HG03139 (cell line): ENCODE measurements at regions not wholly inside any gene's neighbourhood (a gene's known extent, or its start where the extent isn't known, plus 50 kb on each side); places are given as distances from the start of the nearest gene placed in this dataset.
A peak's percentile ranks its signal among the peaks of the same experiment; 100 is the strongest.
"Not testable (repeated sequence)": the region's sequence is repeated elsewhere in the genome, so short reads cannot be mapped to it uniquely, and the experiment has no call there.

Experiments used
- ATAC-seq: cut with Tn5 transposase; IDR thresholded peaks from one replicate; pipeline ENCODE4 v1.9.1; 2021; ENCODE audit not compliant: unreplicated experiment

DNA sequence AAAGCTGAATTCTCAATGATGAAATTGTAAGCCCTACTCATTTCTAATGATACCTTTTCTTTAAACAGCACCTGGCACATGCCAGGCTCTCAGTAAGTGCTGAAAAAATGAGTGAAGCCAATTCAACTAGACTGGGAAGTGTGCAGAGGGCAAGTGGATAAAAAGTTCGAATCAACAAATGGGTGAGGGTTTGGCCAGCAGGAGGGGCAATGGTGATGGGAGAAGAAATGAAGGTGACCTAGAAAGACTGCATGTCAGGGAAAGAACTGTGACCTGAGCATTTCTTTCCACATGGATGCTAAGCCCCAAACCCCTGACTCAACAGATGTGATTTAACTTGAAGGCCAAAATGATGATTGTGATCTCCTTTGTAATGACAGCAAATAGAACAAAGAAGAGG, 54.6 kb downstream of the DKK1 start:
- ATAC-seq, result no peak

DNA sequence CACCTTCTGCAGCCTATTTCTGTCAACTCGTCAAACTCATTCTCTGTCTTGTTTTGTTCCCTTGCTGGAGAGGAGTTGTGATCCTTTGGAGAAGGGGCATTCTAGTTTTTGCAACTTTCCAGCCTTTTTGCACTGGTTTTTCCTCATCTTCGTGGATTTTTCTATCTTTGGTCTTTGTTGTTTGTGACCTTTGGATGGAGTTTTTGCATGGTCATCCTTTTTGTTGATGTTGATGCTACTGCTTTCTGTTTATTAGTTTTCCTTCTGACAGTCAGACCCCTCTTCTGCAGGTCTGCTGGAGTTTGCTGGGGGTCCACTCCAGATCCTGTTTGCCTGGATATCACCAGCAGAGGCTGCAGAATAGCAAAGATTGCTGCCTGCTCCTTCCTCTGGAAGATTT, 60.1 kb downstream of the DKK1 start:
- ATAC-seq, result not testable (repeated sequence)

DNA sequence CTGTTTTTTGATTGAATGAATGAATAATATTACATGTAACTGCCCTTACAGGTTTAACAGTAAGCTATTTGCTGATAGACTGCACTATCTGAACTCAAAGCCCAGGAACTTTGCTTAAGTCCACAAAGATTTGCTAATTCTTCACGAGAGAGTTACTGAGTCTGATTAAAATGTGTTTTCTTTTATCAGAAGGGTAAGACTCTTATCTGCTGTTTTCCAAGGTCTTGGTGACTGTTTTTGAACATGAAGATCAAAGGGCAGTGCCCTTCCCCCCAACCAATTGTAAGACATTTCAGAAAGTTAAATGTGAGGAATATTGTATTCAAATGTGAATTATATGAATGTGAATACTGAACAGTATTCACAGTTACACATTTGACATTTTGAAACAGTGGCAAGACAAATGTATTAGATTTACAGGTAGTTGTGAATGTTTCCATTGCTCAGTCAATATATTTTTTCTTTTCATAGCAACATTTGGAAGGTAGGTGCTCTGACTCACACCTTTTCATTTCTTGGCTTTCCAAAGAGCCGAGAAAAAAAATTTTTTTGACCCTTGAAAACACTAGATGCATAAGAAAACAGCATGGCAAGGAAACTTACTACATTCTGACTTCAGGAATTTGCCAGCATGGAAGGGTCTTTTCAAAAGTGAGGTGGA, 62.7 kb downstream of the DKK1 start:
- ATAC-seq, result no peak

DNA sequence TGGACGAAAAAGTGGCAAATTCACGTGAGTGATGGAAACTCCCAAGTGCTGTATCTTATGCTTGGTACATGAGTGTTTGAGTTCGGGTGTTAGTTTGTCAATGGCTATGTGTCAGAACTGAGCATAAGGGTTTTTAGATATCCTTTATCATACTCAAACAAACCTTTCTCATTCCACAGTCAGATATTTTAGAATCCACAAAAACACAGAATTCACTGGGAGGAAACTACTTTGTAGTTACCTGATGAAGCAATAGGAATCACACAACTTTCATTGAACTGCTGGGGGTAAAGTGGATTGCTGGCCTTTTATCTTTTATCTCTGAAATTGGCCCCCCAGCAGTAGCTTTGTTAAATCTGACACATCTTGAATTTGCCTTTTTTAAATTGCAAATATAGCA, 64.0 kb downstream of the DKK1 start:
- ATAC-seq, result no peak

DNA sequence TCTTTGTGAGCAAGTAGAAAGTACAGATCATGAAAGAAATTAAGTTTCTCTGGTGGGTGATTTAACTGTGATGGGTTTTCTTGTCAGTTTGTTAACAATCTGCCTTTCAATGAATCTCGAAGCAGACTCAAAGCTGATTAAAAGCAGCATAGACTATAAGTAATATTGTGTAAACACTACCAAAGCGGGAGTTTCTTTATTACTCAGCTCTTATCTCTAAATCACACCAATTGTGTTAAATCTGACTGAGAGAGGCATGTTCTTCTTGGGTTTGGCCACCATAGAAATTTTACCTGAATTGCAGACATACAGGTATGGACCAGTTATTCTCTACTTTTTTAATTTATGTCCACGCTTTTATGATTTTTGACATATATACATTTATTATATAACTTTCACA, 65.2 kb downstream of the DKK1 start:
- ATAC-seq, result no peak

DNA sequence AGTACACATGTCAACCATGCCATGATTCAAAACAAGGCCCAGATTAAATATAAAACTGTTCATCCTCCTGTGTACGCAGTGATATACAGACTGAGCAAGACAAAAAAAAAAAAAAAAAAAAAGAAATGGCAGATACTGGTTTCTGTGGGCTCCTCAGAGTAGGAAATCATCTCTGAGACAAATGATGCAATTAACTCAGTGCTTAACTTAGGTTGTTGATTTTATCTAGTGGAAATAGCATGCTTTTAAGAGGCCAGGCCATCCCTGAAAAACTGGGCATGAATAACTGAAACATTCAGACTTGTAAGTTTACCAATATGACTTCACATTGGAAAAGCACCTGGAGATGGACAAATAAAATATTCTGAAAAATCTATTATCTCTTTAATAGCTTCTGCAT, 69.0 kb downstream of the DKK1 start:
- no peak for ATAC-seq

DNA sequence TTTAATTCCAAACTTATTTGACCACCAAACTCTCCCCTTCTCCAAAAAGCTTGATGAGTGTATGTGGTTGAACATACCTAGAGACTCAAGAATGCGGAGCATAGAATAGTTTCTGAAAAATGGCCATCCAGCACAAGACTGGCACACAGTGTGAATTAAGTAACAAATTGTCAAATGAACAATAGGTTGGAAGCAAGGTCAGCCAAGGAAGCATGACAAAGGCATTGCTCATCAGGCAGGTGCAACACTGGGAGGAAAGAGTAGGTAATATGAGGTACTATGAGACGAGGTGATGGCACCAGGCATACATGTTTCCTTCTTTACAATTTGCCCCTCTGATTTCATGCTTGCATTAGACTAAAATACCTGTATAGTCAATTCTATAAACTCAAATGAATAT, 73.7 kb downstream of the DKK1 start:
- ATAC-seq, result no peak

DNA sequence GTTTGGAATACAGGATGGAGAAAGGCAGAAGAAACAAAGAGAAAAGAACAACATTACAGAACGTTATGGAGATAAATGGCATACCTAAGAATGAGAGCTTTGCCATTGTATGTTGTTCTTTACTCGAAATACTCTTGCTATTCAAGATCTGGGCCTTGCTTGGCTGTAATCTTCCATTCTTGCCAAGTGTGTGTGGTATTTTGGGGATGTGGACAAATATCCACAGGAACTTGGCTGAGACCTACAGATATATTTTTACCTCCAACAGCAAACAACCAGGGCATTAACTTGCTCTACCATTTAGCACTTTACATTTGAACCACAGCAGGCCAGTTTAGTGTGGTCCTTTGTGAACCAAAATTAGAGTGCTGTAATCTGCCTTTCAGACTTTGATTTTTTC, 76.3 kb downstream of the DKK1 start:
- ATAC-seq, result no peak

DNA sequence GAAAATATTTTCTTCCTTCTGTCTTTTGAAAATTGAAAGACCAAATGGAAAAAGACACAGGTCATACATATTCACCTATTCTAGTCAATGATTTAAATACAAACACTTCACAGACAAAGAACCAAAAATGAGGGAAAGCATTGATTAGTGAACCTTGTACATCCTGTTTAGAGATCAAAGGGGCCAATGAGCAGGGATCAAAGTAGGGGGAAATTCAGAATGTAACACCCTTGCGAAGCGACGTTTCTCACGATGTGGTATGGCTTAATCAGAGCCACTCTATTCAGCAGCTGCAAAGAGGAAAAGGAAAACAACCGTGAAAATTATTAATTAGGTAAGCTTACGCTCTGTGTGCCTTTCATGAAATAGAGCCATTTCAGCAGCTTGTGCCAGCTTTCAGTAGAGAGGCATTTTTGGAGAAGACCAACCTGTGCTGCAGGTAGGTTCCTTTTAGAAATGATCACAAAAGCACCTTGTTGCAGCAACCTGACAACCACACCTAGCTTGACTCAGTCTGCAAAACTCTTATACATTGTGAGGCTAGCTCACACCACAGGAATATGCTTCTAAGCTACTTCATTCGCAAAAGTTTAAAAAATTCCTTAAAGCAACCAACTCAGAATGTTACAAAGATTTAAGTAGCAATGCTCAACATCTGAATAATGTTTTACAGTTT, 78.0 kb downstream of the DKK1 start:
- ATAC-seq, result no peak

DNA sequence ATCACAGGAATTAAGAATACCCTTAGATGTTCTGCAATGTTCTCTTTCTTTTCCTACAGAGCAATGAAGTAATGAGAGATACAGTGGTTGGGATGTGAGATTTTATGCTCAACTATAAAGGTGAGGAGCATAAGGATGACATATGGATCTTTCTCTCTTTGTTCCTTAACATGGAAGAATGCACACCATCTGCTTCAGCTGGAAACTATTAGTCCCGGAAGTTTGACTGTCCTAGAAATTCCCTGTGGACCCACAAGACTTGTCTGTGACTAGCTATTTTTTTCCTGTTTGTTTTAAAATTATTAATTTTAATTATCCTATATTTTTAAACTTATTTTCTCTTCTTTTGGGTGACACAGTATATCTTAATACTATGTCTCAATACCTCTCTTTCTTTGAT, 80.2 kb downstream of the DKK1 start:
- ATAC-seq, result no peak

DNA sequence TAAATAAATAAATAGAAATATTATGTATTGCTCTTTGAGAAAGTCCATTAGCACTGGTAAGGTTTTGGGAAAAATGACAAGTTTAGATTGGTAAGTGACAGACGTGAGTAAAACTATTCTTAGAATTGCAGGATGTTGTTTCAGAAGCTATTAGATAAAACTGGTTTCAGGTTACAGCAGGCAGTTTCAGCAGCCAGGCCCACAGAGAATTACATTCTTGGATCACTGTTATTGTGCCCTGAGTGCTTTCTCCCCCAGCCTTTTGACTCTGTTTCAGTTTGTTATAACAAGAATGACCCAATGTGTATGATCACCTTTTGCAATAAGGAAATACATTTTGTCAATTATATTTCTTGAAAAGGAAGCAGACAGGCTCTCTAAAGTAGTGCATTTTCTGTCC, 86.5 kb downstream of the DKK1 start:
- ATAC-seq, result no peak

DNA sequence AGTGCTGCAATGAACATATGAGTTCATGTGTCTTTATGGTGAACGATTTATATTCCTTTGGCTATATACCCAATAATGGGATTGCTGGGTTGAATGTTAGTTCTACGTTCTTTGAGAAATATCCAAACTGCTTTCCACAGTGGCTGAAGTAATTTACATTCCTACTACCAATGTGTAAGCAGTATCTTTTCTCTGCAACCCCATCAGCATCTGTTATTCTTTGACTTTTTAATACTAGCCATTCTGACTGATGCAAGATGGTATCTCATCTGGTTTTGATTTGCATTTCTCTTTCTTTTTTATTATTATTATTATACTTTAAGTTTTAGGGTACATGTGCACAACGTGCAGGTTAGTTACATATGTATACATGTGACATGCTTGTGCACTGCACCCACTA, 89.7 kb downstream of the DKK1 start:
- ATAC-seq, result not testable (repeated sequence)

DNA sequence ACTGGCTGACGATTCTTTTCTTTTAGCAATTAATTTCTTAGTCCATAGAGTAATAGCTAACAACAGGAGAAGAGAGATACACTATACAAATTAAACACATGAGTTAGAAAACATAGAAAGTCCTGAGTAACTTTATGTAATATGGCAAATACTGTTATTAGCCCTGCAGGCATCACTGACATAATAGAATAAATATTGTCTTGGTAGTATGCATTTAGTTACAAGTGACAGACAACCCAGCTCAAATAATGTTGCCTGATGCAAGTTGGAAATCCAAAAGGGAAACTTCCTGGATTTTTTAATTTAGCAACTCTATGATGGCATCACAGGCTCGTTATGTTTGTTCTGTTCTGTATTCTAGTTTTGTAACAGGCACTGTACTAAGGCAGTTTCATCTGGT, 95.1 kb downstream of the DKK1 start:
- no peak for ATAC-seq

DNA sequence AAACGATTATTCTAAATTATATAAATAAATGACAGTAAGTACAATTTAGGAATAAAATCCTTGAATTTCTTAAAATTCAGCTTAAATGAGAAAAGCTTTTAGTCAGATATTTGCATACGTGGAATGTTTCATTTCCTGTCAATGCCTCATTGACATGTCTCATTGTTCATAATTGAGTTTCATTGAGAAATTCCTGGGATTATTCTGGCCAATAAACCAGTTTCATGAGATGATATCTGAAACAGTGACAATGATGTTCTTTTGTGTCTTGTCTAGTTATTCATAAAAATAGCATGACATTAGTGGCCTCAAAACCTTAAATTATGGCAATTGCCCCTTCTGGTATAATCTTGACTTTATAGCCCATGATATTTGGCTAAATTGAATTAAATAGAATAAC, 95.8 kb downstream of the DKK1 start:
- no peak for ATAC-seq

DNA sequence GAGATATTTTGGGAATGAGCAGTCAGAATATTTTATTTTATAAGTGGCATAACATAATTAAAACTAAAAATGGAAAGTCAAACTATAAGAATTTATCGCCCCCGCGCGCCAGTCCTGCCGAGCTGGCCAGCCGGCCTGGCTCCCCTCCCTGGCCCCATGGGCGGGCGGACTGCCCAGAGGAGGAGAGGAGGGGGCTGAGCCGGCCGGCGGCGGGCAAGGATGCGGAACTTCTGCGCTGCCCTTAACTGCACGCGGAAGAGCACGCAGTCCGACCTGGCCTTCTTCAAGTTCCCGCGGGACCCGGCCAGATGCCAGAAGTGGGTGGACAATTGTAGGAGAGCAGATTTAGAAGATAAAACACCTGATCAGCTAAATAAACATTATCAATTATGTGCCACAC, 96.8 kb downstream of the DKK1 start:
- no peak for ATAC-seq

DNA sequence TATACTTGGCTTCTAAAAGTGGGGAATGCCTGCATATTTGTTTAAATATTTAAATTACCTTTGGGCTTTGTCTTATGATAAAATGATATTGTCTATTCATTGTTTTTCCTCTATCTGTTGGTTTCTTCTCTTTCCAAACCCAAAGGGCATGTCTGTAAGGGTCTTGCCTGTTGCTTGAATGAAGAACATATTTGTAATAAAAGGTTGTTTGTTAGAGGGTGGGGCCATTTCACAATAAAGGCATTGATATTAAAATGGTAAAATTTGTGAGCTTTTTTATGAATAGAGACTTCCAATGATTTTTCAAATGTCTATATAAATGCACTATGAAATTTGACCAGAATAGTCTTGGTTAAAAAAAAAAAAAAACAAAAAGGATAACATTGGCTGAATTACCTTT, 105.2 kb downstream of the DKK1 start:
- ATAC-seq, result no peak

DNA sequence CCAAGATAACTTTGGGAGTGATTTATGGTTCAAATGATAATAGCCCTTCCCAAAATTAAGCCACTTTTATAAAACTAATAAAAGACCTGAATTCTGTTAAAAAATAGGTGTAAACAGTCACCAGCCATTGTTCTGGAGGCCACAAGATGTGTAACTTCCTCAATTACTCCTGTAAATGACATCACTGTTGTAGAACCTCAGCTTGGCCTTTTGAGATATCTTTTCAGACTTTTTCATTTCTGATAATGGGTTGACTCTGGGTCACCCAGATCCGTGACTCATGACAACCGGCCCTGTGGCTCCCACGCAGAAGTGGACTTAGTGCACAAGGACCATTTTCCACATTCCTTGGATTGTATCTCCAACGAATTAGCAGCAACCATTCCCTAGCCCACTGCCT, 106.6 kb downstream of the DKK1 start:
- ATAC-seq, result no peak

DNA sequence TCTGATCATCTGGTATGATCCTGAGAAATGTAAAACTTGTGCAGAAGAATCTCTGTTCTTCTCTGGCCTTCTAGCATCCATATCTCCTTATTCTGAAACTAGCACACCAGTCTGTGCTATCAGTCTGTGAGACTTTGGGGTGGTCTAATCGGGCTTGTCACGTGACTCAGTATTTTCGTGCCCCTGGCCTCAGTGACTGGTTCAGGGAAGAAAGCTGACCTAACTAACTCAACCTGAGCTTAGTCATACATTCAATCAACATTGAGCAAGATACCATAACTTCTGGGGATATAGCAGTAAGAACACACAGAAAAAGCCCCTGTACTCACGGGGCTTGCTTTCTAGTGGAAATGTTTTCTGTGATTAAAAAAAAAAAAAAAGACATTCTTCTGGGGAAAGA, 109.3 kb downstream of the DKK1 start:
- no peak for ATAC-seq

DNA sequence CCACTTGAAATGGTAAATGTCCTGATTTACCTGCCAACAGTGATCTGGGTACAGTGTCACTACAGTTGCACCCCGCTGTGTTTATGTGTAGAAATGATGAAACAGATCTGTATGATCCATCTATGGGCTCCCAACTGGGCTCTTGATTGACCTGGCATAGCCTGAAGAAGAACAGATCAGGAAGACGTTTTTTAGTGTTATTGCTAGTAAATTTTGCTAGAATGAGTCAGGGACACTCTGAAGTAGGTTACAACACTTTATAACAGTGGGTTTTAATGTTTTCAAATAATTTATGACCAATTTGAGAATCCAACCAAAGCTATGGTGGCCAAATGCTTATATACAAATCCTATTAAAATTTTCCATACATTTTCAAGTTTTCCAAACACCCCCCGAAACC, 110.3 kb downstream of the DKK1 start:
- no peak for ATAC-seq

DNA sequence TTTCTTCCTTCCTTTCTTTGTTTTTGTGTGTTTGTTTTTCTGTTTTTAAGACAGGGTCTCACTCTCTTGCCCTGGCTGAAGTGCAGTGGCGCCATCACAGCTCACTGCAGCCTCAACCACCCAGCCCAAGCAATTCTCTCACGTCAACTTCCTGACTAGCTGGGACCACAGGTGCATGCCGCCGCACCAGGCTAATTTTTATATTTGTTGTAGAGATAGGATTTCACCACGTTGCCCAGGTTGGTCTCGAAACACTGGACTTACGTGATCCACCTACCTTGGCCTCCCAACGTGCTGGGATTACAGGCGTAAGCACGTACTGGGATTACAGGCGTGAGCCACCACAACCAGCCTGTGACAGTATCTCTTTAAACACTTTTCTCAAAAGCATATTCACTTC, 120.7 kb downstream of the DKK1 start:
- ATAC-seq, result no peak

DNA sequence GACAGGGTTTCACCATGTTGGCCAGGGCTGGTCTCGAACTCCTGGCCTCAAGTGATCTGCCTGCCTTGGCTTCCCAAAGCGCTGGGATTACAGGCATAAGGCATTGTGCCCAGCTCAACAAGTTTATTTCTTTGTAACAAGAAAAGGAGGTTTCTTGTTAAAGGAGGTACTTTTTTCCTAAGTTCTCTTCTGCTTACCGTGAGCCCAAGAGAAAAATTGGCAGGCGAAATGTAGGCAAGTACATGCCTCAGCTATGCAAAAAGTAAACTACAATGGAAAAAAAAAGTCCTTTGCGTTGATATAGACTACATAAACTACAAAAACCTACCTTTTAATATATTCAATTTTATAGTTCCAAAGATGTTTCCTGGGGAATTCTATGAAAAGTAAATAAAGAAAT, 122.6 kb downstream of the DKK1 start:
- no peak for ATAC-seq

DNA sequence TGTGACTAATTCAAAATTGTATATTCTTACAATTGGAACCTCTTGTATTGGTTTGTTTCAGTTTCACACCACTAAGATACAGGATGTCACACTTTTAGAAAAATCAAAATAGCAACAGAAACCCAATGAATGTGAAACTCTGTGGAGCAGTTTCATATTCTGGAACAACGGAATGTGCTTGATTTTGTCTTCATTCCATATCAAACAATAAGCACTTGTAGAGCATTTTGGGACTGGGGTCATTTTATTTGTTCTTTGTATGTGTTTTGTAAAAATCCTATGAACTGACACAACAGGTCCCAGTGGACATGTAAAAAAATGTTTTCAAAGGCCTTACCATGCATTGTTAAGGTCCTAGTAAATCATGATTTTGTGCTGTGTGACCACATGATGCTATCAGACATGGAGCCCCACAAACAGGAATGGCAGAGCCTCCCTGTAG, 123.1 kb downstream of the DKK1 start:
- peak; percentile 84 for ATAC-seq

DNA sequence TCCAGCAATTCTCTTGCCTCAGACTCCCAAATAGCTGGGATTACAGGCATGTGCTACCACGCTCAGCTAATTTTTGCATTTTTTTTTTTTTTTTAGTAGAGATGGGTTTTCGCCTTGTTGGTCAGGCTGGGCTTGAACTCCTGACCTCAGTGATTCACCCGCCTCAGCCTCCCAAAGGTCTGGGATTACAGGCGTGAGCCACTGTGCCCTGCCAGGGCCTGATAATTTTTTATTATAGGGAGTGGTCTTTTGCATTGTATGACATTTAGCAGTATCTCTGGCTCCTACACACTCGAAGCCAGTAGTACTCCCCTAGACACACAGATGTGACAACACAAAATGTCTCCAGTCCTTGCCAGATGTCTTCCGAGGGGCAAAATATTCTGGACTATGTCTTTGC, 124.0 kb downstream of the DKK1 start:
- ATAC-seq, result no peak
